GM20000 (cell line): ENCODE measurements at regions not wholly inside any gene's neighbourhood (a gene's known extent, or its start where the extent isn't known, plus 50 kb on each side); places are given as distances from the start of the nearest gene placed in this dataset.

Experiments used
- DNase-seq: peaks from one replicate; pipeline ENCODE4 v3.0.0; 2012; ENCODE audit warnings: low spot score
- TF ChIP-seq, protein P1 (sequence below): IDR thresholded peaks from 2 replicates; pipeline ENCODE4 v1.5.1; 2012; ENCODE audit warnings: mild to moderate bottlenecking, control low read depth; ENCODE audit errors: extremely low read depth, missing control alignments

DNA sequence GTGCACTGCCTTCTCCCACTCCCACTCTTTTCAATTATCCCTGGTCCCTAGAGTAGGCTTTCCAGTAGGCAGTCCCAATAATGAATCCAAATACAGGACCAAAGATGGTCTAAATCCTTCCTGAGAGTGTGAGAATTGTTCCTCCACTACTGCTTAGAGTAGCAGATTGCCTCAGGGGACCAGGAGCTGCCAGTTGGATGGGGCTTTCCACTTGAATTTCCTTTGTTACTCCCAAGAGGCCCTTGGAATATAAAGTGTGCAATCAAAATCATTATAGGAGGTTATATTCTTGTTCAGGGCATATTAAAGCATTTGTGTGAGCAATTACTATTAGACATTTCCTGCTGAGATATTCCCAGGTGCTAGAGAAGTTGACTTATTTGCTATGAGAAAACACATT lies 156.6 kb upstream of the TLL1 start:
- no peak for DNase-seq
- TF ChIP-seq, protein P1, sequence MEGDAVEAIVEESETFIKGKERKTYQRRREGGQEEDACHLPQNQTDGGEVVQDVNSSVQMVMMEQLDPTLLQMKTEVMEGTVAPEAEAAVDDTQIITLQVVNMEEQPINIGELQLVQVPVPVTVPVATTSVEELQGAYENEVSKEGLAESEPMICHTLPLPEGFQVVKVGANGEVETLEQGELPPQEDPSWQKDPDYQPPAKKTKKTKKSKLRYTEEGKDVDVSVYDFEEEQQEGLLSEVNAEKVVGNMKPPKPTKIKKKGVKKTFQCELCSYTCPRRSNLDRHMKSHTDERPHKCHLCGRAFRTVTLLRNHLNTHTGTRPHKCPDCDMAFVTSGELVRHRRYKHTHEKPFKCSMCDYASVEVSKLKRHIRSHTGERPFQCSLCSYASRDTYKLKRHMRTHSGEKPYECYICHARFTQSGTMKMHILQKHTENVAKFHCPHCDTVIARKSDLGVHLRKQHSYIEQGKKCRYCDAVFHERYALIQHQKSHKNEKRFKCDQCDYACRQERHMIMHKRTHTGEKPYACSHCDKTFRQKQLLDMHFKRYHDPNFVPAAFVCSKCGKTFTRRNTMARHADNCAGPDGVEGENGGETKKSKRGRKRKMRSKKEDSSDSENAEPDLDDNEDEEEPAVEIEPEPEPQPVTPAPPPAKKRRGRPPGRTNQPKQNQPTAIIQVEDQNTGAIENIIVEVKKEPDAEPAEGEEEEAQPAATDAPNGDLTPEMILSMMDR, result no peak

DNA sequence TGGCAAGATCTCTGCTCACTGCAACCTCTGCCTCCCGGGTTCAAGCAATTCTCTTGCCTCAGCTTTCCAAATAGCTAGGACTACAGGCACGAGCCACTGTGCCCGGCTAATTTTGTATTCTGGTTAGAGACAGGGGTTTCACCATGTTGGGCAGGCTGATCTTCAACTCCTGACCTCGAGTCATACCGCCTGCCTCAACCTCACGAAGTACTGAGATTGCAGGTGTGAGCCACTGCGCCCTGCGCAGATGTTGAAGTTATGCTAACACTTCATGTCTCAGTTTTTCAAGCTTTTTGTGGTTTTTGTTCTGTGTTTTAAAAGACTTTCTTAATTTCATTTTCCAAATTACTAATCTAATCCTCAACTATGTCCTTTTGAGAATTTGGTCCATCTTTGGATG lies 154.4 kb upstream of the TLL1 start:
- TF ChIP-seq, protein P1, result no peak
- no peak for DNase-seq

DNA sequence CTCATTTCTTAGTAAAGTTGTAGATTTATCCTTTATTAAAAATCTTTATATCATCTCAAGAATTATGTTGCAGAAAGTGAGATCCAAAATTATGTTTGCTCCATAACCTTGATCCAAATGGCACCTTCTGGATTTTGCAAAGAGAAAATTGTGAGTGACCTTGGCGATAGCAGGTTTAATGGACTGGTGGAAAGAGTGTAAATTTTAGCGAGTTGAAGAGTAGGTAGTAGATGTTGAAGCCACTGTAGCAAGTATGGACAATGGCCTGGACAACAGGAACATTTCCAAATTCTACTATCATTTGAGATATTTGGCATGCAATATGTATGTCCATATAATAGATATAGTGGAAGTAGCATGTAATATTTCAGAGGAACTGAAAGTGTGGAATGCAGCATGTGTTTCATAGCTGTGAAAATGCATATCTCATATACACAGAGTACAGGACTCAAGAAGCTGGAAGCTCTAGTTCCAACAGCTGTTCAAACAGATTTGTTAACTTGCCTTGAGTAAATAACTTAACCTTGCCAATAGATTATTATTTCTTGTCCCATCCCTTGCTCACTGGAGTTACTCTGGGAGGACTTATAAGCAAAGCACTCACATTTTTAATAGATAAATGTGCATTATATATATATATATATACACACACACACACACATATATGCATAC lies 152.5 kb upstream of the TLL1 start:
- DNase-seq, result no peak
- TF ChIP-seq, protein P1, result no peak

DNA sequence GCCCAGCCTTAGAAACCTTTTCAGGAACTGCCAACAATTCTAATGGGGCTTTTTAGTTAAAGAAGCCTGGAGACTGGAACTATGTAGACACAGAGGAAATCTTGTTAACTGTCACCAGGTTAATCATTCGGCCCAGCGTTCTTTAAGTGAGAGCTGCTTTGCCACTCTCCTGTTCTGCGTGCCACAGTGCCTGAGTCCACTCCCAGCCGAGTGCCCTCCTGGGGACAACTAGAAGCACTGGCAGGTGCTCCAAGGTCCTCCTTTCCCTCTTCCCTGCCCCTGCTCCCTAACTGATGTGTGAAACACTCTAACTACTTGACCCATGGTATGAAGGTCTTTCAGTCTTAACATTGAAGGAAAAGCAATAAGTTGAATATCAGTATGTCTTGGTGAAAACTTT lies 151.2 kb upstream of the TLL1 start:
- DNase-seq, result no peak
- TF ChIP-seq, protein P1, result no peak

DNA sequence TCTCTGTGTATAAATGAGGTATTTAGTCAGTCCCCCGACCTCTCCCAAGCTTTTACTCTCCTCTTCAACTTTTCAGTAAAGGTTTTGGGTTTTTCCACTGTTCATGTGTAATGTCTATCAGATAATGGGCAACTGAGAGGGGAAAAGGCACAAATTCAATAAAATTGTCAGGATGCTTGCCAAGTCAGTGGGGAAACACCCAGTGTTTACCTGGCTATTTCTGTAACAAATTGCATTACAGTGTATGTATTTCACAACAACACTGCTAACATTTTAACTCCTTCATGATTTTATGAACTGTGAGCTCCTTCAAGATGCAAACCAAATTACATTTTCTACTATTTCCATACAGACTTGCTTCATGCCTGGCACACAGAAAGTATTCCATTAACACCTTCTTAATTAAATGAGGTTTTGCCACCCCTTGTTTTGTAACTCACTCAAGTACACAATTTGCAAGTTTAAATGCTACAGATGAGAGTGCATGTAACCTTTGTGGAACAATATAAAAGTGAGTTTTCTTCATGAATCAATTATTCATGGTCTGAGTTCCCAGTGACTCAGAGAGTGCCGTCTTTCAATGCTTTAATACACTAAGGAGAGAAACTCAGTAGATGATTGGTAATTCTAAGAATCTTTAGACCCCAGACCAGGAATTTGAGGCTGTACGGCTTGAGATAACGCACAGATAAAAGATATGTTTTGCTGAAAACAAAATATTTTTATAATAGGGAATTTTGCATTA lies 149.8 kb upstream of the TLL1 start:
- TF ChIP-seq, protein P1, result no peak
- DNase-seq, result no peak

DNA sequence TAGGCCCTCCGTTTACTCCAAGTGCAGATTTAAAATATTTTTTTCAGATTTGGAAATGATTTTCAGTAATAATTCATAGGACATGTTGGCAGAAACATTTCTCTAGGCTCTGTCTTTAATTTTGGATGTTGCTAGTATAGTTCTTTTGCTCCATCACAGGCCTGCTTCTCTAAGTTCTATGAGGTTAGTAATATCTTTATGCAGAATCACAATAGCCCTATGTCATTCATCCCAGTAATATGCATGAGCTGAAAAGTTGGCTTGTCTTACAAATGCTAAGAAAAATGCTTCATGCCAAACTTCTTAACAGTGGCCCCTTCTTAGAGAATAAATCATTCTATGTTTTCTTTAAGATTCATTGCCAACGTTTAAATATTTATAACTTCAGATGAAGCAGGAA lies 148.3 kb upstream of the TLL1 start:
- no peak for DNase-seq
- TF ChIP-seq, protein P1, result no peak

DNA sequence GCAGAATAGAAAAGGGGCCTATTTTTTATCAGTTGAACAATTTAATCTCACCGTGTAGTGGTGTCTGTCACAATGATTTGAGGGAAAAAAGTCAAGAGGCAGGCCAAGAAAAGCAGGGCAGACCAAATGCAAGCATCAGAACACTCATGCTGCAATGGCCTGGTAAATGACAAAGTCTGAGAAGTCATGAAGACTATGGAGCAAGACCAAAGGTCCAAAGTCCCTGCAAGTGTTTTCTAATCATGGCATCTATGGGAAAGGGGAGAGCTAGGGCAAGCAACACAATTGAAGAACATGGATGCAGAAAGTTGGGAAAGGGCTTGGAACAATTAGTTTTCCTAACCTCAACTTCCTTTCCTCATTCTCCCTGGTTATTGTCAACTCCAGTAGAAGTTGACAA lies 147.7 kb upstream of the TLL1 start:
- TF ChIP-seq, protein P1, result no peak
- DNase-seq, result no peak
